ENCODE measurements at regions not wholly inside any gene's neighbourhood (a gene's known extent, or its start where the extent isn't known, plus 50 kb on each side); places are given as distances from the start of the nearest gene placed in this dataset.

- TF ChIP-seq, protein P1, sequence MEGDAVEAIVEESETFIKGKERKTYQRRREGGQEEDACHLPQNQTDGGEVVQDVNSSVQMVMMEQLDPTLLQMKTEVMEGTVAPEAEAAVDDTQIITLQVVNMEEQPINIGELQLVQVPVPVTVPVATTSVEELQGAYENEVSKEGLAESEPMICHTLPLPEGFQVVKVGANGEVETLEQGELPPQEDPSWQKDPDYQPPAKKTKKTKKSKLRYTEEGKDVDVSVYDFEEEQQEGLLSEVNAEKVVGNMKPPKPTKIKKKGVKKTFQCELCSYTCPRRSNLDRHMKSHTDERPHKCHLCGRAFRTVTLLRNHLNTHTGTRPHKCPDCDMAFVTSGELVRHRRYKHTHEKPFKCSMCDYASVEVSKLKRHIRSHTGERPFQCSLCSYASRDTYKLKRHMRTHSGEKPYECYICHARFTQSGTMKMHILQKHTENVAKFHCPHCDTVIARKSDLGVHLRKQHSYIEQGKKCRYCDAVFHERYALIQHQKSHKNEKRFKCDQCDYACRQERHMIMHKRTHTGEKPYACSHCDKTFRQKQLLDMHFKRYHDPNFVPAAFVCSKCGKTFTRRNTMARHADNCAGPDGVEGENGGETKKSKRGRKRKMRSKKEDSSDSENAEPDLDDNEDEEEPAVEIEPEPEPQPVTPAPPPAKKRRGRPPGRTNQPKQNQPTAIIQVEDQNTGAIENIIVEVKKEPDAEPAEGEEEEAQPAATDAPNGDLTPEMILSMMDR (IDR thresholded peaks at IDR 0.05; ENCODE audit: insufficient read depth, low read depth, low read length, missing control alignments) = no peak
- H3K4me3 ChIP-seq (ENCODE audit: low read length) = no peak overlapping the region
- peak; percentile 95 for DNase-seq (ENCODE audit: low read depth)
Measured at GRCh38 chr1:244319283-244320132, 132.2 kb downstream of the ADSS2 start.

DNA sequence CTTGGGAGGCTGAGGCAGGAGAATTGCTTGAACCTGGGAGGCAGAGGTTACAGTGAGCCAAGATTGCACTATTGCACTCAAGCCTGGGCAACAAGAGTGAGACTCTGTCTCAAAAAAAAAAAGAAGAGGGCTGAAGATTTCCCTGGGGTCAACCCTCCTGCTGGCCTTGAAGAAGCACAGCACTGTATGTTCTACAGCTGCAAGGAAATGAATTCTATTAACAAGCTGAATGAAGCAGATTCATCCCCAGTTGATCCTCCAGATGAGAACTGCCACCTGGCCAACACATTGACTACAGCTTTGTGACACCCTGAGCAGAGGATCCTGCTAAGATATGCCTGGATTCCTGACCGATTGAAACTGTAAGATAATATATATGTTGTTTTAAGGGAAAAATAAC lies 129.5 kb downstream of the ADSS2 start:
- TF ChIP-seq, protein P1 (IDR thresholded peaks at IDR 0.05; ENCODE audit: insufficient read depth, low read depth, low read length, missing control alignments) = no peak
- H3K4me3 ChIP-seq (ENCODE audit: low read length) = no peak overlapping the region
- no peak for DNase-seq (ENCODE audit: low read depth)

- peak overlapping the region; percentile 17 for H3K4me3 ChIP-seq (ENCODE audit: low read length)
- peak; percentile 97 for DNase-seq (ENCODE audit: low read depth)
- TF ChIP-seq, protein P1 (IDR thresholded peaks at IDR 0.05; ENCODE audit: insufficient read depth, low read depth, low read length, missing control alignments) = no peak
Measured at GRCh38 chr1:244322791-244323521, 128.8 kb downstream of the ADSS2 start.

DNA sequence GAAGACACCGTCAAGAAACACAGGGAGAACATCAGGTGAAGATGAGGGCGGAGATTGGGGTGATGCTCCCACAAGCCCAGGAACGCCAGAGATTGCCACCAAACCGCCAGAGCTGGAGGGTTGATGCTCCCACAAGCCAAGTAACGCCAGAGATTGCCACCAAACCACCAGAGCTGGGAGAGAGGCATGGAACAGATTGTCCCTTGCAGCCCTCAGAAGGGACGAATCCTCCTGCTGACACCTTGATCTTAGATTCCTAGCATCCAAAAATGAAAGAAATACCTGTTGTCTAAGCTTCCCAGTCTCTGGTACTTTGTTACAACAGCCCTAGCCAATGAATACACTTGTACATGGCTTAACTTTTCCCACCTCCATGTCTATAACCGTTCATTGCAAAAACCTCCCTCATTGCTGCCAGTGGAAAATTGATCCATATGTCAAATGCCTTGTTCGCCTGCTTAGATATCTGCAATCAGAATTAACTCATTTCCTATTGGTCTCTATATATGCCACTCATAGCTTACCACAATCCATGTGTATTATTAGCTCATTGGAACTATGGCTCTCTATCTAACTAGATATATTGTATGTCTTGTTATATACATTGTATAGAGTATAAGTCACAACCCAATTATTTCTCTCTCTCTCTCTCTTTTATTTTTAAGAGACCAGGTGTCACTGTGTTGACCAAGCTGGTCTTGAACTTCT lies 127.4 kb downstream of the ADSS2 start:
- TF ChIP-seq, protein P1 (IDR thresholded peaks at IDR 0.05; ENCODE audit: insufficient read depth, low read depth, low read length, missing control alignments) = no peak
- DNase-seq (ENCODE audit: low read depth) = no peak
- H3K4me3 ChIP-seq (ENCODE audit: low read length) = no peak overlapping the region

DNA sequence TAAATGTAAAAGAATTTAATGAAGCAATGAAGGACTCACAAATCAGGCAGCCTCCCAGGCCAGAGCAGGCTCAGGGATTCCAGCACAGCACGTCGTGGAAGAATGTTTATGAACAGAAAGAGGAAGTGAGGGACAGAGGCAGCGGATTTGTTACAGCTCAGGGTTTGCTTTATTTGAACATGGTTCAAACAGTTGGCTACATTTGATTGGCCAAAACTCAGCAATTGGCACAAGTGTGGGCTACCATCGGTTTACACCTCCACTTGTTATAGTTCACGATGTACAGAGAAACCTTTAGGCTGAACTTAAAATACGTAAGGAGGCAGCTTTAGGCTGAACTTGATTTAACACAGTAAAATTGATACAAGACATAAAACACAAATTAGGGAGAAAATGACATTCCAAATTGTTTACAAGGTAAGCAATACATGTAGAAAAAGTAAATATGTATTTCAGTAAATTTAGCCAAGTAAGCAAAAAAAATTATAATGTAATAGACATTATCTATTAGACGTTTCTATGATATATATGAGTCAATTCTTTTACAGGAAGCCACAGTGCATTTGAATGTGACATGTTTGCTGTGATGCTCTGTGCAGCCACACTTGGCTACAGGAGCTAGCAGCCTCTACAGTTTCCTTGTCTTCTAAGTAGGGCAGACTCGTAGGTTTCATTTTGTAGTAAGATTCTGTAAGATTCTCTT lies 126.5 kb downstream of the ADSS2 start:
- no peak overlapping the region for H3K4me3 ChIP-seq (ENCODE audit: low read length)
- no peak for DNase-seq (ENCODE audit: low read depth)
- TF ChIP-seq, protein P1 (IDR thresholded peaks at IDR 0.05; ENCODE audit: insufficient read depth, low read depth, low read length, missing control alignments) = no peak

- DNase-seq (ENCODE audit: low read depth) = no peak
- TF ChIP-seq, protein P1 (IDR thresholded peaks at IDR 0.05; ENCODE audit: insufficient read depth, low read depth, low read length, missing control alignments) = no peak
- no peak overlapping the region for H3K4me3 ChIP-seq (ENCODE audit: low read length)
Measured at GRCh38 chr1:244326757-244327156, 125.0 kb downstream of the ADSS2 start.

All from epithelial cell of esophagus (primary cell).